Osteoblast (primary cell): ENCODE measurements at regions not wholly inside any gene's neighbourhood (a gene's known extent, or its start where the extent isn't known, plus 50 kb on each side); places are given as distances from the start of the nearest gene placed in this dataset.

Experiments
- DNase-seq: peaks from one replicate; pipeline ENCODE4 v3.0.0; 2011; ENCODE audit warnings: low spot score, mixed read lengths; ENCODE audit not compliant: insufficient read length; ENCODE audit errors: missing footprints
- H2AFZ ChIP-seq: 2 replicates; pipeline ENCODE4 v1.6.0; 2011; ENCODE audit warnings: mild to moderate bottlenecking, low read length
- H3K27ac ChIP-seq: 2 replicates; pipeline ENCODE4 v1.5.1; 2011; ENCODE audit warnings: mild to moderate bottlenecking, low read depth, low read length, moderate library complexity
- H3K27me3 ChIP-seq: 2 replicates; pipeline ENCODE4 v1.6.0; 2012; ENCODE audit warnings: mild to moderate bottlenecking, control low read depth, inconsistent platforms, low read length, moderate library complexity; ENCODE audit not compliant: insufficient read depth
- H3K36me3 ChIP-seq: 2 replicates; pipeline ENCODE4 v1.5.1; 2011; ENCODE audit warnings: mild to moderate bottlenecking, low read length, control low read depth, moderate library complexity; ENCODE audit not compliant: insufficient read depth
- H3K4me1 ChIP-seq: 2 replicates; pipeline ENCODE4 v1.5.1; 2011; ENCODE audit warnings: mild to moderate bottlenecking, low read length, control low read depth, moderate library complexity; ENCODE audit not compliant: insufficient read depth
- H3K4me2 ChIP-seq: 2 replicates; pipeline ENCODE4 v1.6.0; 2011; ENCODE audit warnings: mild to moderate bottlenecking, low read length; ENCODE audit not compliant: insufficient read depth
- H3K4me3 ChIP-seq: fragments of 200-600 bp; sonication (generic); 3 replicates; pipeline ENCODE4 v1.5.1; 2012; ENCODE audit warnings: mild to moderate bottlenecking, low read length, inconsistent platforms; ENCODE audit not compliant: insufficient read depth
- H3K79me2 ChIP-seq: 2 replicates; pipeline ENCODE4 v1.6.0; 2012; ENCODE audit warnings: mild to moderate bottlenecking, low read length, control low read depth, inconsistent platforms; ENCODE audit not compliant: insufficient read depth
- H3K9me3 ChIP-seq: 2 replicates; pipeline ENCODE4 v1.5.1; 2011; ENCODE audit warnings: low read depth, low read length, control low read depth
- H4K20me1 ChIP-seq: 2 replicates; pipeline ENCODE4 v1.6.0; 2012; ENCODE audit warnings: mild to moderate bottlenecking, low read length, control low read depth; ENCODE audit not compliant: insufficient read depth
- CTCF ChIP-seq: IDR thresholded peaks from 2 replicates; pipeline ENCODE4 v1.5.1; 2011; ENCODE audit warnings: mild to moderate bottlenecking, low read depth, low read length, moderate library complexity; ENCODE audit errors: extremely low read depth

GRCh38 chr15:29885183-29885582 lies 62.9 kb upstream of the TJP1 start:
- H3K4me2 ChIP-seq: no peak overlapping the region
- no peaks in the 10 kb centered on the region for H3K79me2 ChIP-seq
- no peaks in the 10 kb centered on the region for H3K27me3 ChIP-seq
- no peaks in the 10 kb centered on the region for H4K20me1 ChIP-seq
- no peak for TF ChIP-seq CTCF
- peaks cover 23% of the 10 kb centered on the region for H3K4me1 ChIP-seq
- no peaks in the 10 kb centered on the region for H3K9me3 ChIP-seq
- H3K36me3 ChIP-seq: no peaks in the 10 kb centered on the region
- no peak overlapping the region for H3K27ac ChIP-seq
- H2AFZ ChIP-seq: no peak overlapping the region
- no peak overlapping the region for H3K4me3 ChIP-seq
- no peak for DNase-seq

- no peaks in the 10 kb centered on the region for H3K27me3 ChIP-seq
- H2AFZ ChIP-seq: no peak overlapping the region
- no peak overlapping the region for H3K4me3 ChIP-seq
- no peaks in the 10 kb centered on the region for H3K79me2 ChIP-seq
- H3K36me3 ChIP-seq: no peaks in the 10 kb centered on the region
- H3K4me2 ChIP-seq: no peak overlapping the region
- no peak for TF ChIP-seq CTCF
- peaks cover 8% of the 10 kb centered on the region for H3K4me1 ChIP-seq
- H3K9me3 ChIP-seq: no peaks in the 10 kb centered on the region
- no peaks in the 10 kb centered on the region for H4K20me1 ChIP-seq
- H3K27ac ChIP-seq: no peak overlapping the region
- DNase-seq: no peak
Observed at GRCh38 chr15:29883126-29883525, 60.9 kb upstream of the TJP1 start.

GRCh38 chr15:29880886-29881285 lies 58.6 kb upstream of the TJP1 start:
- TF ChIP-seq CTCF: no peak
- no peaks in the 10 kb centered on the region for H3K79me2 ChIP-seq
- H3K9me3 ChIP-seq: no peaks in the 10 kb centered on the region
- no peaks in the 10 kb centered on the region for H4K20me1 ChIP-seq
- no peaks in the 10 kb centered on the region for H3K4me1 ChIP-seq
- no peaks in the 10 kb centered on the region for H3K36me3 ChIP-seq
- H3K27ac ChIP-seq: no peak overlapping the region
- H3K27me3 ChIP-seq: no peaks in the 10 kb centered on the region
- no peak overlapping the region for H3K4me3 ChIP-seq
- H3K4me2 ChIP-seq: no peak overlapping the region
- DNase-seq: no peak
- H2AFZ ChIP-seq: no peak overlapping the region

GRCh38 chr15:29880341-29880740 lies 58.1 kb upstream of the TJP1 start:
- no peak for DNase-seq
- H3K9me3 ChIP-seq: no peaks in the 10 kb centered on the region
- no peak for TF ChIP-seq CTCF
- no peaks in the 10 kb centered on the region for H4K20me1 ChIP-seq
- no peaks in the 10 kb centered on the region for H3K27me3 ChIP-seq
- H3K4me3 ChIP-seq: no peak overlapping the region
- H3K36me3 ChIP-seq: no peaks in the 10 kb centered on the region
- no peaks in the 10 kb centered on the region for H3K79me2 ChIP-seq
- no peaks in the 10 kb centered on the region for H3K4me1 ChIP-seq
- no peak overlapping the region for H2AFZ ChIP-seq
- no peak overlapping the region for H3K4me2 ChIP-seq
- no peak overlapping the region for H3K27ac ChIP-seq
